B cell (primary cell): ENCODE measurements at regions not wholly inside any gene's neighbourhood (a gene's known extent, or its start where the extent isn't known, plus 50 kb on each side); places are given as distances from the start of the nearest gene placed in this dataset.

Experiments
- ATAC-seq: fragments of 200-7000 bp; cut with Tn5 transposase; one replicate; pipeline ENCODE4 v1.10.0; 2021; ENCODE audit warnings: low read depth, mild to moderate bottlenecking, moderate number of reproducible peaks, moderate library complexity
- CTCF ChIA-PET: fragments of 350-600 bp; sonication (Branson Sonifier 250); formaldehyde crosslinking; loops from one replicate; lab custom pipeline; 2021; ENCODE audit warnings: antibody characterized with exemption, inconsistent platforms; lab: Charles Lee
- POLR2A ChIA-PET: fragments of 350-600 bp; sonication (Branson Sonifier 250); formaldehyde crosslinking; loops from one replicate; lab custom pipeline; 2021; ENCODE audit warnings: antibody characterized with exemption; lab: Charles Lee
- DNase-seq: peaks from one replicate; pipeline ENCODE4 v3.0.0; 2013
- H2AFZ ChIP-seq: 2 replicates; pipeline ENCODE4 v1.6.1; 2012; ENCODE audit warnings: mild to moderate bottlenecking, low read depth, low read length; ENCODE audit not compliant: insufficient read depth, poor library complexity, severe bottlenecking
- H3K27ac ChIP-seq, 2 donors: 1 replicate in 1 of 2; 2 replicates in 1 of 2; pipeline ENCODE4 v1.5.1; 2012 to 2013; ENCODE audit warnings: low read length in 2 of 2, mild to moderate bottlenecking in 2 of 2, moderate library complexity in 1 of 2
- H3K27me3 ChIP-seq, 4 experiments: fragments of 200-600 bp in 1 of 4; sonication (generic) in 1 of 4; replicated peaks in 1 of 4; 1 replicate in 2 of 4; 2 replicates in 2 of 4; pipeline versions ENCODE4 v1.6.1 to v1.7.0; 2013 to 2016; ENCODE audit warnings: low read length in 3 of 4, mild to moderate bottlenecking in 2 of 4, mixed read lengths in 1 of 4, moderate library complexity in 1 of 4; ENCODE audit not compliant: insufficient read depth in 4 of 4, control insufficient read depth in 3 of 4; ENCODE audit errors: control extremely low read depth in 1 of 4
- H3K36me3 ChIP-seq, 2 experiments: replicated peaks in 1 of 2; 1 replicate in 1 of 2; 2 replicates in 1 of 2; pipeline versions ENCODE4 v1.6.1 to v1.7.1; 2013; ENCODE audit warnings: low read length in 1 of 2; ENCODE audit not compliant: insufficient read depth in 2 of 2, control insufficient read depth in 1 of 2; ENCODE audit errors: control extremely low read depth in 1 of 2, extremely low read depth in 1 of 2
- H3K4me1 ChIP-seq, 2 donors: fragments of 200-600 bp in 1 of 2; sonication (generic) in 1 of 2; 1 replicate in 1 of 2; 2 replicates in 1 of 2; pipeline versions ENCODE4 v1.5.1 to v1.6.1; 2013 to 2017; ENCODE audit warnings: low read length in 2 of 2; ENCODE audit not compliant: control insufficient read depth in 2 of 2, insufficient read depth in 2 of 2
- H3K4me2 ChIP-seq: replicated peaks from 2 replicates; pipeline ENCODE3; 2012; ENCODE audit warnings: mild to moderate bottlenecking, low read depth, low read length; ENCODE audit not compliant: poor library complexity, severe bottlenecking
- H3K4me3 ChIP-seq, 5 experiments: fragments of 200-600 bp in 1 of 5; sonication (generic) in 1 of 5; 1 replicate in 3 of 5; 2 replicates in 2 of 5; pipeline versions ENCODE4 v1.5.1 to v1.7.0; 2011 to 2016; ENCODE audit warnings: low read length in 4 of 5, mild to moderate bottlenecking in 4 of 5, low read depth in 2 of 5, control low read depth in 1 of 5, moderate library complexity in 1 of 5; ENCODE audit not compliant: insufficient read depth in 1 of 5; ENCODE audit errors: control extremely low read depth in 1 of 5, extremely low read depth in 1 of 5
- H3K79me2 ChIP-seq: fragments of 200-600 bp; sonication (generic); one replicate; pipeline ENCODE4 v1.6.0; 2016; ENCODE audit warnings: low read length; ENCODE audit not compliant: control insufficient read depth, insufficient read depth
- H3K9ac ChIP-seq: fragments of 200-600 bp; sonication (generic); 2 replicates; pipeline ENCODE4 v1.6.1; 2017; ENCODE audit warnings: mild to moderate bottlenecking, low read length, moderate library complexity
- H3K9me3 ChIP-seq, 3 donors: one replicate each; pipeline versions ENCODE4 v1.6.1 to v1.7.1; 2013; ENCODE audit warnings: low read length in 2 of 3; ENCODE audit not compliant: control insufficient read depth in 2 of 3, insufficient read depth in 1 of 3; ENCODE audit errors: control extremely low read depth in 1 of 3
- H4K20me1 ChIP-seq: 2 replicates; pipeline ENCODE4 v1.6.0; 2012; ENCODE audit warnings: mild to moderate bottlenecking, low read length; ENCODE audit not compliant: insufficient read depth, control insufficient read depth, poor library complexity, severe bottlenecking
- H3K27ac Mint-ChIP-seq: one replicate; pipeline ENCODE4 v1.8.0; 2021; ENCODE audit warnings: mixed read lengths
- H3K27me3 Mint-ChIP-seq: one replicate; pipeline ENCODE4 v1.8.0; 2021; ENCODE audit warnings: mixed read lengths
- H3K4me1 Mint-ChIP-seq: one replicate; pipeline ENCODE4 v1.8.0; 2021; ENCODE audit warnings: mixed read lengths
- H3K4me3 Mint-ChIP-seq: one replicate; pipeline ENCODE4 v1.8.0; 2021; ENCODE audit warnings: mixed read lengths
- H3K9me3 Mint-ChIP-seq: one replicate; pipeline ENCODE4 v1.8.0; 2022; ENCODE audit warnings: mixed read lengths; ENCODE audit not compliant: insufficient read depth
- CTCF ChIP-seq: fragments of 200-600 bp; IDR thresholded peaks from one replicate; pipeline ENCODE4 v1.8.0; 2022; ENCODE audit warnings: antibody characterized with exemption, mild to moderate bottlenecking
- EZH2 ChIP-seq: IDR thresholded peaks from 2 replicates; pipeline ENCODE4 v1.6.1; 2012; ENCODE audit warnings: borderline replicate concordance, low read depth, mild to moderate bottlenecking, moderate library complexity, low read length; ENCODE audit not compliant: insufficient read depth, poor library complexity, severe bottlenecking
- WGBS: methylation state at CpG from one replicate; pipeline ENCODE4 v1.1.5; 2013; ENCODE audit warnings: missing lambda C conversion rate; ENCODE audit not compliant: insufficient coverage; 5-methylcytosine and 5-hydroxymethylcytosine counted together
- intact Hi-C: fragments of 100-400 bp; cut with micrococcal nuclease; formaldehyde crosslinking; loops from one replicate; pipeline ENCODE4 v1.10.0; 2022

GRCh38 chr16:59161679-59162078, 427.6 kb upstream of the GOT2 start:
- POLR2A ChIA-PET, result no interaction called here
- Histone ChIP-seq H3K36me3 (no peaks in the 10 kb centered on the region), H3K4me1 (no peaks in the 10 kb centered on the region), H3K9ac (no peak overlapping the region), H3K4me2 (no peak overlapping the region), H3K79me2 (no peaks in the 10 kb centered on the region), H3K9me3 (no peaks in the 10 kb centered on the region), H3K27ac (no peak overlapping the region), H4K20me1 (no peaks in the 10 kb centered on the region), H3K4me3 (no peak overlapping the region), H2AFZ (no peak overlapping the region), H3K27me3 (no peaks in the 10 kb centered on the region)
- H3K27me3 Mint-ChIP-seq, result no peaks in the 10 kb centered on the region
- no peak for ATAC-seq
- H3K9me3 Mint-ChIP-seq, result no peaks in the 10 kb centered on the region
- 92% methylated on average over 2 of the region's 3 CpGs for WGBS
- TF ChIP-seq EZH2, result no peak
- no peak for TF ChIP-seq CTCF
- no peaks in the 10 kb centered on the region for H3K4me1 Mint-ChIP-seq
- H3K4me3 Mint-ChIP-seq, result no peak overlapping the region
- CTCF ChIA-PET, result no interaction called here
- no peak overlapping the region for H3K27ac Mint-ChIP-seq
- intact Hi-C loops, result no loop called here
- no peak for DNase-seq

GRCh38 chr16:59154295-59154694, 420.2 kb upstream of the GOT2 start:
- Mint-ChIP-seq H3K9me3 (no peaks in the 10 kb centered on the region), H3K27me3 (no peaks in the 10 kb centered on the region), H3K4me1 (no peaks in the 10 kb centered on the region), H3K4me3 (no peak overlapping the region), H3K27ac (no peak overlapping the region)
- H4K20me1 ChIP-seq, result no peaks in the 10 kb centered on the region
- ChIA-PET CTCF (no interaction called here), POLR2A (no interaction called here)
- no peak for TF ChIP-seq EZH2
- TF ChIP-seq CTCF, result no peak
- no peak for DNase-seq
- no peaks in the 10 kb centered on the region for H3K36me3 ChIP-seq
- ATAC-seq, result no peak
- intact Hi-C loops, result no loop called here
- no peak overlapping the region for H3K4me2 ChIP-seq
- no peak overlapping the region for H3K4me3 ChIP-seq
- H3K27ac ChIP-seq, result no peak overlapping the region
- no peaks in the 10 kb centered on the region for H3K27me3 ChIP-seq
- no peak overlapping the region for H2AFZ ChIP-seq
- H3K79me2 ChIP-seq, result no peaks in the 10 kb centered on the region
- H3K4me1 ChIP-seq, result no peaks in the 10 kb centered on the region
- 80% methylated on average over 1 of the region's 1 CpG for WGBS
- H3K9ac ChIP-seq, result no peak overlapping the region
- no peaks in the 10 kb centered on the region for H3K9me3 ChIP-seq
